ENCODE measurements at regions not wholly inside any gene's neighbourhood (a gene's known extent, or its start where the extent isn't known, plus 50 kb on each side); places are given as distances from the start of the nearest gene placed in this dataset.
"Not testable (repeated sequence)": the region's sequence is repeated elsewhere in the genome, so short reads cannot be mapped to it uniquely, and the experiment has no call there.

- no peaks in the 10 kb centered on the region for H3K4me1 ChIP-seq
- TF ChIP-seq CTCF (IDR thresholded peaks at IDR 0.05): no peak
- TF ChIP-seq POLR2A (IDR thresholded peaks at IDR 0.05): no peak
- TF ChIP-seq EP300 (IDR thresholded peaks at IDR 0.05): no peak
- H3K27ac ChIP-seq: no peak overlapping the region
- H3K36me3 ChIP-seq: no peaks in the 10 kb centered on the region
- H3K9me3 ChIP-seq: peaks cover 0 to 5% (median 0%) of the 10 kb centered on the region in 4 donors
- no peak for DNase-seq (ENCODE audit: low spot score in 2 of 2)
- WGBS, 2 donors: 42 to 60% methylated on average over 1 of the region's 1 CpG
- no peak overlapping the region for H3K4me3 ChIP-seq
- H3K27me3 ChIP-seq: no peaks in the 10 kb centered on the region
Observed at GRCh38 chr5:130845049-130845765, 319.8 kb downstream of the HINT1 start.

- H3K27ac ChIP-seq: peak overlapping the region in 1 of 4 donors; percentile 13
- no peaks in the 10 kb centered on the region for H3K36me3 ChIP-seq
- peak overlapping the region; percentile 0 to 33 (median 22) for H3K4me3 ChIP-seq
- no peaks in the 10 kb centered on the region for H3K9me3 ChIP-seq
- no peaks in the 10 kb centered on the region for H3K27me3 ChIP-seq
- no peak for DNase-seq (ENCODE audit: low spot score in 2 of 2)
- peaks cover 0 to 15% (median 0%) of the 10 kb centered on the region in 4 donors for H3K4me1 ChIP-seq
- 34% methylated on average over 6 of the region's 6 CpGs for WGBS, 2 donors
- TF ChIP-seq POLR2A (IDR thresholded peaks at IDR 0.05) (no peak), CTCF (IDR thresholded peaks at IDR 0.05) (no peak), EP300 (IDR thresholded peaks at IDR 0.05) (no peak)
Observed at GRCh38 chr5:130836729-130837649, 328.1 kb downstream of the HINT1 start.

GRCh38 chr5:130817598-130818384, 347.3 kb downstream of the HINT1 start:
- not testable (repeated sequence) for H3K27ac ChIP-seq; H3K4me3 ChIP-seq; H3K27me3 ChIP-seq; DNase-seq (ENCODE audit: low spot score in 2 of 2); H3K36me3 ChIP-seq; H3K4me1 ChIP-seq; H3K9me3 ChIP-seq
- 97 to 98% methylated on average over 24 to 27 of the region's 28 CpGs for whole genome bisulfite sequencing, 2 donors

GRCh38 chr5:130815246-130815645, 349.8 kb downstream of the HINT1 start:
- H3K27ac ChIP-seq: no peak overlapping the region
- no peaks in the 10 kb centered on the region for H3K9me3 ChIP-seq
- H3K27me3 ChIP-seq: no peaks in the 10 kb centered on the region
- TF ChIP-seq CTCF (IDR thresholded peaks at IDR 0.05) (no peak), EP300 (IDR thresholded peaks at IDR 0.05) (no peak), POLR2A (IDR thresholded peaks at IDR 0.05) (no peak)
- no peak for DNase-seq (ENCODE audit: low spot score in 2 of 2)
- H3K36me3 ChIP-seq: no peaks in the 10 kb centered on the region
- H3K4me3 ChIP-seq: no peak overlapping the region
- no peaks in the 10 kb centered on the region for H3K4me1 ChIP-seq

GRCh38 chr5:130808691-130809090, 356.4 kb downstream of the HINT1 start:
- H3K36me3 ChIP-seq: no peaks in the 10 kb centered on the region
- 89% methylated on average over 4 of the region's 4 CpGs for WGBS, 2 donors

More at GRCh38 chr5:130808691-130809090, 356.4 kb downstream of the HINT1 start:
- H3K27me3 ChIP-seq: no peaks in the 10 kb centered on the region
- H3K27ac ChIP-seq: no peak overlapping the region
- H3K9me3 ChIP-seq: no peaks in the 10 kb centered on the region
- no peaks in the 10 kb centered on the region for H3K4me1 ChIP-seq
- TF ChIP-seq POLR2A (IDR thresholded peaks at IDR 0.05): no peak
- no peak for TF ChIP-seq CTCF (IDR thresholded peaks at IDR 0.05)
- TF ChIP-seq EP300 (IDR thresholded peaks at IDR 0.05): no peak
- DNase-seq (ENCODE audit: low spot score in 2 of 2): no peak
- no peak overlapping the region for H3K4me3 ChIP-seq
